OCI-LY7 (cell line): ENCODE measurements at regions not wholly inside any gene's neighbourhood (a gene's known extent, or its start where the extent isn't known, plus 50 kb on each side); places are given as distances from the start of the nearest gene placed in this dataset.

ENCODE experiments used
- BruUV-seq: library from RNA; stranded (reverse); fragments of 400-500 nt; replicated peaks from 2 replicates; lab custom pipeline; 2021; lab: Mats Ljungman, UMichigan
- CTCF ChIA-PET: fragments of 300-600 bp; sonication (Branson Sonifier 250); formaldehyde crosslinking; loops from one replicate; lab custom pipeline; 2022; ENCODE audit warnings: antibody characterized with exemption; ENCODE audit not compliant: unreplicated experiment; lab: Charles Lee
- POLR2A ChIA-PET: fragments of 300-600 bp; sonication (Branson Sonifier 250); formaldehyde crosslinking; loops from one replicate; lab custom pipeline; 2022; ENCODE audit warnings: antibody characterized with exemption; lab: Charles Lee
- DNase-seq: peaks from one replicate; pipeline ENCODE4 v3.0.0-alpha.2; 2015; ENCODE audit warnings: low spot score
- H2AFZ ChIP-seq: fragments of 200-600 bp; sonication (generic), shearing (Covaris generic); 2 replicates; pipeline ENCODE4 v1.6.1; 2014; ENCODE audit warnings: mild to moderate bottlenecking, antibody characterized with exemption, low read length, moderate library complexity
- H3K27ac ChIP-seq: fragments of 200-600 bp; sonication (generic); 2 replicates; pipeline ENCODE4 v1.5.1; 2014; ENCODE audit warnings: mixed run types, low read depth, mild to moderate bottlenecking, moderate library complexity, low read length, inconsistent platforms; ENCODE audit not compliant: poor library complexity, severe bottlenecking
- H3K36me3 ChIP-seq: fragments of 200-600 bp; sonication (generic); 2 replicates; pipeline ENCODE4 v1.6.1; 2014; ENCODE audit warnings: mild to moderate bottlenecking, antibody characterized with exemption, low read length, moderate library complexity, mixed read lengths; ENCODE audit not compliant: insufficient read depth
- H3K4me1 ChIP-seq: fragments of 200-600 bp; sonication (generic); 2 replicates; pipeline ENCODE4 v1.5.1; 2014; ENCODE audit warnings: mild to moderate bottlenecking, low read length; ENCODE audit not compliant: insufficient read depth, poor library complexity, severe bottlenecking
- H3K4me2 ChIP-seq: fragments of 200-600 bp; sonication (generic); 2 replicates; pipeline ENCODE4 v1.6.1; 2014; ENCODE audit warnings: mild to moderate bottlenecking, low read length
- H3K4me3 ChIP-seq: fragments of 200-600 bp; sonication (generic); 2 replicates; pipeline ENCODE4 v1.5.1; 2014; ENCODE audit warnings: mild to moderate bottlenecking, low read depth, low read length; ENCODE audit not compliant: poor library complexity, severe bottlenecking
- H3K79me2 ChIP-seq: fragments of 200-600 bp; sonication (generic); 2 replicates; pipeline ENCODE4 v1.6.1; 2016; ENCODE audit warnings: low read depth, mild to moderate bottlenecking, low read length, moderate library complexity, mixed read lengths; ENCODE audit not compliant: insufficient read depth
- H3K9me2 ChIP-seq: fragments of 200-600 bp; sonication (generic); 2 replicates; pipeline ENCODE4 v1.6.1; 2016; ENCODE audit warnings: mild to moderate bottlenecking, low read length, mixed read lengths; ENCODE audit not compliant: insufficient read depth
- H3K9me3 ChIP-seq: fragments of 200-600 bp; sonication (generic); 2 replicates; pipeline ENCODE4 v1.6.1; 2014; ENCODE audit warnings: mild to moderate bottlenecking, mixed run types, low read length, mixed read lengths
- H4K20me1 ChIP-seq: fragments of 200-600 bp; sonication (generic); 2 replicates; pipeline ENCODE4 v1.6.1; 2014; ENCODE audit warnings: mild to moderate bottlenecking, antibody characterized with exemption, low read length, moderate library complexity, mixed read lengths; ENCODE audit not compliant: insufficient read depth
- CTCF ChIP-seq: fragments of 200-600 bp; sonication (generic); conservative IDR thresholded peaks from 2 replicates; pipeline ENCODE4 v1.5.1; 2014; ENCODE audit warnings: mild to moderate bottlenecking, antibody characterized with exemption, low read length, moderate library complexity, mixed read lengths
- EZH2phosphoT487 ChIP-seq: fragments of 200-600 bp; sonication (generic); IDR thresholded peaks from 2 replicates; pipeline ENCODE4 v1.6.1; 2018; ENCODE audit warnings: low read depth, borderline replicate concordance, mild to moderate bottlenecking, mixed run types, antibody characterized with exemption, low read length, moderate library complexity, mixed read lengths
- intact Hi-C: fragments of 100-400 bp; cut with micrococcal nuclease; formaldehyde crosslinking; loops from one replicate; pipeline ENCODE4 v1.10.0; 2022; ENCODE audit not compliant: unreplicated experiment

- no TSS peak for BruUV-seq
- intact Hi-C loops, result no loop called here
- Histone ChIP-seq H3K9me3 (no peaks in the 10 kb centered on the region), H3K79me2 (no peaks in the 10 kb centered on the region), H3K4me3 (no peak overlapping the region), H3K27ac (no peak overlapping the region), H3K4me1 (no peaks in the 10 kb centered on the region), H3K9me2 (no peaks in the 10 kb centered on the region), H3K36me3 (no peaks in the 10 kb centered on the region), H4K20me1 (no peaks in the 10 kb centered on the region), H2AFZ (no peak overlapping the region), H3K4me2 (no peak overlapping the region)
- no peak for DNase-seq
- CTCF ChIA-PET, result no interaction called here
- TF ChIP-seq EZH2phosphoT487 (no peak), CTCF (no peak)
- POLR2A ChIA-PET, result no interaction called here
These were observed 223.3 kb downstream of the RPS29 start for GRCh38 chr14:49362916-49363315.

- no peaks in the 10 kb centered on the region for H3K4me1 ChIP-seq
- H3K79me2 ChIP-seq, result no peaks in the 10 kb centered on the region
- ChIA-PET POLR2A (no interaction called here), CTCF (no interaction called here)
- BruUV-seq, result no TSS peak
- H3K9me2 ChIP-seq, result no peaks in the 10 kb centered on the region
- no peak overlapping the region for H3K4me2 ChIP-seq
- no peak for DNase-seq
- no peaks in the 10 kb centered on the region for H3K9me3 ChIP-seq
- no peaks in the 10 kb centered on the region for H3K36me3 ChIP-seq
- no peak overlapping the region for H2AFZ ChIP-seq
- TF ChIP-seq EZH2phosphoT487, result no peak
- no peak for TF ChIP-seq CTCF
- intact Hi-C loops, result no loop called here
- H3K4me3 ChIP-seq, result no peak overlapping the region
- H4K20me1 ChIP-seq, result no peaks in the 10 kb centered on the region
- H3K27ac ChIP-seq, result no peak overlapping the region
These were observed 247.1 kb downstream of the RPS29 start for GRCh38 chr14:49339130-49339529.

GRCh38 chr14:49319810-49320209 lies 266.4 kb downstream of the RPS29 start:
- no peaks in the 10 kb centered on the region for H3K9me3 ChIP-seq

More at GRCh38 chr14:49319810-49320209, 266.4 kb downstream of the RPS29 start:
- Histone ChIP-seq H3K27ac (no peak overlapping the region), H3K79me2 (no peaks in the 10 kb centered on the region), H3K4me2 (no peak overlapping the region), H2AFZ (no peak overlapping the region), H3K36me3 (no peaks in the 10 kb centered on the region), H4K20me1 (no peaks in the 10 kb centered on the region), H3K4me1 (no peaks in the 10 kb centered on the region), H3K4me3 (no peak overlapping the region), H3K9me2 (no peaks in the 10 kb centered on the region)
- intact Hi-C loops, result no loop called here
- no TSS peak for BruUV-seq
- TF ChIP-seq CTCF (no peak), EZH2phosphoT487 (no peak)
- no peak for DNase-seq
- CTCF ChIA-PET, result no interaction called here
- POLR2A ChIA-PET, result interaction anchor here (1.3 kb wide), 1 partner anchor 14 kb away, joined by 3 read pairs; no protein-coding TSS in a partner anchor
